ENCODE measurements at regions not wholly inside any gene's neighbourhood (a gene's known extent, or its start where the extent isn't known, plus 50 kb on each side); places are given as distances from the start of the nearest gene placed in this dataset.
A peak's percentile ranks its signal among the peaks of the same experiment; 100 is the strongest.

- TF ChIP-seq, protein P1, sequence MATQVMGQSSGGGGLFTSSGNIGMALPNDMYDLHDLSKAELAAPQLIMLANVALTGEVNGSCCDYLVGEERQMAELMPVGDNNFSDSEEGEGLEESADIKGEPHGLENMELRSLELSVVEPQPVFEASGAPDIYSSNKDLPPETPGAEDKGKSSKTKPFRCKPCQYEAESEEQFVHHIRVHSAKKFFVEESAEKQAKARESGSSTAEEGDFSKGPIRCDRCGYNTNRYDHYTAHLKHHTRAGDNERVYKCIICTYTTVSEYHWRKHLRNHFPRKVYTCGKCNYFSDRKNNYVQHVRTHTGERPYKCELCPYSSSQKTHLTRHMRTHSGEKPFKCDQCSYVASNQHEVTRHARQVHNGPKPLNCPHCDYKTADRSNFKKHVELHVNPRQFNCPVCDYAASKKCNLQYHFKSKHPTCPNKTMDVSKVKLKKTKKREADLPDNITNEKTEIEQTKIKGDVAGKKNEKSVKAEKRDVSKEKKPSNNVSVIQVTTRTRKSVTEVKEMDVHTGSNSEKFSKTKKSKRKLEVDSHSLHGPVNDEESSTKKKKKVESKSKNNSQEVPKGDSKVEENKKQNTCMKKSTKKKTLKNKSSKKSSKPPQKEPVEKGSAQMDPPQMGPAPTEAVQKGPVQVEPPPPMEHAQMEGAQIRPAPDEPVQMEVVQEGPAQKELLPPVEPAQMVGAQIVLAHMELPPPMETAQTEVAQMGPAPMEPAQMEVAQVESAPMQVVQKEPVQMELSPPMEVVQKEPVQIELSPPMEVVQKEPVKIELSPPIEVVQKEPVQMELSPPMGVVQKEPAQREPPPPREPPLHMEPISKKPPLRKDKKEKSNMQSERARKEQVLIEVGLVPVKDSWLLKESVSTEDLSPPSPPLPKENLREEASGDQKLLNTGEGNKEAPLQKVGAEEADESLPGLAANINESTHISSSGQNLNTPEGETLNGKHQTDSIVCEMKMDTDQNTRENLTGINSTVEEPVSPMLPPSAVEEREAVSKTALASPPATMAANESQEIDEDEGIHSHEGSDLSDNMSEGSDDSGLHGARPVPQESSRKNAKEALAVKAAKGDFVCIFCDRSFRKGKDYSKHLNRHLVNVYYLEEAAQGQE (IDR thresholded peaks at IDR 0.05; ENCODE audit: low read depth, low read length): no peak
- no peak for TF ChIP-seq GABPA (IDR thresholded peaks at IDR 0.05; ENCODE audit: low read depth)
- no peak for TF ChIP-seq NFIC (IDR thresholded peaks at IDR 0.05; ENCODE audit: borderline replicate concordance)
- TF ChIP-seq IRF3 (IDR thresholded peaks at IDR 0.05; ENCODE audit: low read depth, low read length): no peak
- TF ChIP-seq RXRA (IDR thresholded peaks at IDR 0.05; ENCODE audit: borderline replicate concordance, low read depth): no peak
- TF ChIP-seq ELF1 (IDR thresholded peaks at IDR 0.05): no peak
- TF ChIP-seq MXI1 (IDR thresholded peaks at IDR 0.05; ENCODE audit: low read depth, low read length): peak; percentile 34; the same call in 1 of the 2 replicates
- peak in 1 of 2 experiments; percentile 75; a peak in 2 of 4 replicates for TF ChIP-seq EP300 (IDR thresholded peaks at IDR 0.05; ENCODE audit: borderline replicate concordance in 1 of 2, low read depth in 1 of 2, low read length in 1 of 2)
- no peak; the same call in 1 of the 2 replicates for TF ChIP-seq RAD21 (IDR thresholded peaks at IDR 0.05; ENCODE audit: low read length)
These were observed 122.8 kb upstream of the TNPO1 start (continued) for GRCh38 chr5:72693546-72694205.

DNA sequence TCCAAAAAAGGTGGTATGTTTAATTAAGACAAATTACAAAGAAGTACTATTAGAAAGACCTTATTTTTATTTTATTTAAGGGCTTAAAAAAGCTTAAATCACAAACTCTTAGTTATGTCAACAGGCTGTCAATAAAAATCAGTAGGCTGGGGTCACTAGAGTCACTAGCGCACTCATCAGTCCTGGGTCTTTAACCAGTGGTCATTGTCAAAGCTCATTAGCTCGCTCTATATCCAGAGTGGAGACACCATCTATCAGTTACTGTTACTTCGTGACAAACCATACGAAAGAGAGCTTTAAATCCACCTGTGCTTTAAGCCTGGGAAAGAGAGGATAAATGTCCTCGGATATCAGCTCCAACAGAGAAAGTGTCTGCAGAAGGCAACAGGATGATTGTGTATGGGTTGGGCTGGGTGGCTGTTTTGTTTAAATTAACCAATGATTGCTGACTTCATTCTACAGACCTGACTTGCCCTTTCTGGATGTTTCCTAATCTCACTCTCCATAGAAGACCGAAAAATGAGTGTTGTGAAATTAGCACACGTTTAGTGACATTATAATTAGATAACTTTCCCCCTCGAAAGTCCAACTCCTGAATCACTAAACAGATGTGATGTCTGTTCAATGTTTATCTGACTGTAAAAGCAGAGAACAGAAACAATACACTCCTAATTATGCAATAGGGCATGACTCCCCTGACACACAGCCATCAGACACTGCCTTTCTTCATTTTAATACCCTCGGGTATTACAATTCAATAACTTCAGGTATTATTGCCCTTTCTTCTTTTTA lies 123.6 kb upstream of the TNPO1 start:
- ChIA-PET CTCF (interaction anchor here (0.6 to 4.6 kb wide), 8 partner anchors 33 to 557 kb away, joined by 3 to 46 read pairs (median 4); partner anchors contain the start of gene TNPO1), POLR2A (interaction anchor here (0.5 to 3.4 kb wide), 7 partner anchors 12 to 326 kb away, joined by 3 to 40 read pairs (median 8); partner anchors contain the start of gene TNPO1)
- Histone ChIP-seq H3K4me1 (ENCODE audit: control insufficient read depth in 1 of 2, insufficient read depth in 2 of 2, low read depth in 1 of 2, low read length in 1 of 2) (peaks cover 0 to 51% of the 10 kb centered on the region in 2 experiments; a peak in 2 of 4 replicates), H4K20me1 (ENCODE audit: insufficient read depth) (no peaks in the 10 kb centered on the region), H3K9me2 (no peaks in the 10 kb centered on the region), H3K79me2 (ENCODE audit: insufficient read depth) (no peaks in the 10 kb centered on the region; the same call in 1 of the 2 replicates), H3F3A (replicated peaks; ENCODE audit: insufficient read depth) (no peaks in the 10 kb centered on the region), H3K36me3 (replicated peaks in 1 of 2; ENCODE audit: control insufficient read depth in 1 of 2, insufficient read depth in 2 of 2, low read length in 1 of 2) (no peaks in the 10 kb centered on the region), H3K27me3 (ENCODE audit: insufficient read depth) (no peaks in the 10 kb centered on the region; the same call in 1 of the 2 replicates), H3K9me3 (no peaks in the 10 kb centered on the region), H3K9ac (no peak overlapping the region), H3K4me3 (ENCODE audit: low read depth in 2 of 2, low read length in 1 of 2) (no peak overlapping the region), H2AFZ (ENCODE audit: low read depth) (no peak overlapping the region), H3K27ac (ENCODE audit: low read depth in 2 of 2, low read length in 1 of 2) (peak overlapping the region in 1 of 2 experiments; percentile 99; a peak in 2 of 4 replicates), H3K4me2 (no peak overlapping the region)
- WGBS (ENCODE audit: low lambda C conversion rate): 32% methylated on average over 9 of the region's 9 CpGs
- peak; percentile 50 for DNase-seq
- TF ChIP-seq CHD2 (IDR thresholded peaks at IDR 0.05; ENCODE audit: low read length, partially characterized antibody): peak; percentile 44
- TF ChIP-seq POLR2AphosphoS5 (IDR thresholded peaks at IDR 0.05; ENCODE audit: low read depth, low read length): peak; percentile 45; the same call in 1 of the 2 replicates
- TF ChIP-seq FOXJ3 (CRISPR knock-in tag; IDR thresholded peaks at IDR 0.05): peak; percentile 94
- peak; percentile 85; the same call in 1 of the 2 replicates for TF ChIP-seq RCOR1 (IDR thresholded peaks at IDR 0.05; ENCODE audit: low read length)
- TF ChIP-seq GATA2 (CRISPR knock-in tag; IDR thresholded peaks at IDR 0.05): peak; percentile 80
- peak; percentile 27; the same call in 1 of the 2 replicates for TF ChIP-seq RAD21 (IDR thresholded peaks at IDR 0.05; ENCODE audit: low read length)
- peak; percentile 53 for TF ChIP-seq TCF12 (IDR thresholded peaks at IDR 0.05)
- 0 out of 2 replicates have a peak, but pooled peaks have one; percentile 23 for TF ChIP-seq FOXM1 (IDR thresholded peaks at IDR 0.05; ENCODE audit: low read depth)
- peak in 1 of 2 experiments; percentile 98; a peak in 2 of 4 replicates for TF ChIP-seq EP300 (IDR thresholded peaks at IDR 0.05; ENCODE audit: borderline replicate concordance in 1 of 2, low read depth in 1 of 2, low read length in 1 of 2)
- TF ChIP-seq MXI1 (IDR thresholded peaks at IDR 0.05; ENCODE audit: low read depth, low read length): peak; percentile 40; the same call in 1 of the 2 replicates
- TF ChIP-seq TAF1 (IDR thresholded peaks at IDR 0.05; ENCODE audit: borderline replicate concordance, low read depth, low read length): no peak
- TF ChIP-seq, protein P2, sequence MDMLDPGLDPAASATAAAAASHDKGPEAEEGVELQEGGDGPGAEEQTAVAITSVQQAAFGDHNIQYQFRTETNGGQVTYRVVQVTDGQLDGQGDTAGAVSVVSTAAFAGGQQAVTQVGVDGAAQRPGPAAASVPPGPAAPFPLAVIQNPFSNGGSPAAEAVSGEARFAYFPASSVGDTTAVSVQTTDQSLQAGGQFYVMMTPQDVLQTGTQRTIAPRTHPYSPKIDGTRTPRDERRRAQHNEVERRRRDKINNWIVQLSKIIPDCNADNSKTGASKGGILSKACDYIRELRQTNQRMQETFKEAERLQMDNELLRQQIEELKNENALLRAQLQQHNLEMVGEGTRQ (IDR thresholded peaks at IDR 0.05; ENCODE audit: borderline replicate concordance, low read depth, low read length): no peak
- TF ChIP-seq TEAD4 (IDR thresholded peaks at IDR 0.05; ENCODE audit: borderline replicate concordance, insufficient read depth): no peak
